ENCODE measurements at regions not wholly inside any gene's neighbourhood (a gene's known extent, or its start where the extent isn't known, plus 50 kb on each side); places are given as distances from the start of the nearest gene placed in this dataset.
"Not testable (repeated sequence)": the region's sequence is repeated elsewhere in the genome, so short reads cannot be mapped to it uniquely, and the experiment has no call there.

DNA sequence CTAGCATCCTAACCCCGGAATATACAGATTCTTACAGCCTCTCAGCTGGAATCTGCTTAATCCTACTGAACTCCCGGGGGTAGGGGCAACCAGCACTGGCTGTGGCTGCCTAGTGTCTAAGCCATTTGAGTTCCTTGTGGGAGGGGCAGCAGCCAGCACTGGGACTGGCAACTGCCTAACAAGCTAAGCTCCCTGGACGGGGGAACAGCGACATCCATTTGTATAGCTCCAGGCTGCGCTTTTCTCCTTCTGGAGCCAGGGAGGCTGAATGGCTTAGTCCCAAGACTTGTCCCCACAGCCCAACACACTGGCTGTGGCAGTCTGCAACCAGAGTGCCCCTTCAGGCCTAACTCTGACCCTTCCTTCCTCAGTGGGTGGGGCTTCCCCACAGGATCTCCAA is 787.2 kb downstream of the METTL4 start:
- 43 to 66% methylated on average over 5 of the region's 5 CpGs for WGBS, 2 experiments
- peaks cover 4% of the 10 kb centered on the region for H3K4me1 ChIP-seq (ENCODE audit: control insufficient read depth, insufficient read depth, low read length)

DNA sequence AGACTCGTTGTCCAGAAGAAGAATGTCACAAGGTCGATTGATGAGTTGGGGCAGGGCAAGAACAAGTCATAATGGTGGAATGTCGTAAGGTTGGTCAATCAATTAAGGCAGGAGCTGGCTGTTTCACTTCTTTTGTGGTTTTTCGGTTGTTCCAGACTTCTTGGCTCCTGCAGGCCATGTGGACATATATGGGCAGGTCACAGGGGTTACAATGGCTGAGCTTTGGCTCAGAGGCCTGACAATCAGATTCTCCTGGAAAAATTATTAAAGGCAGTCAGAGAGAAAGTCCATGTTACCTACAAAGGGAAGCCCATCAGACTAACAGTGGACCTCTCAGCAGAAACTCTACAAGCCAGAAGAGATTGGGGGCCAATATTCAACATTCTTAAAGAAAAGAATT is 785.3 kb downstream of the METTL4 start:
- not testable (repeated sequence) for H3K36me3 ChIP-seq (ENCODE audit: control insufficient read depth, insufficient read depth, low read length); H3K4me1 ChIP-seq (ENCODE audit: control insufficient read depth, insufficient read depth, low read length); H3K9me3 ChIP-seq (ENCODE audit: control insufficient read depth, low read length); H3K27me3 ChIP-seq (ENCODE audit: control insufficient read depth, insufficient read depth, low read length, poor library complexity, severe bottlenecking); H3K4me3 ChIP-seq (ENCODE audit: insufficient read depth, low read depth, low read length); H3K27ac ChIP-seq (ENCODE audit: insufficient read depth, low read depth, low read length, poor library complexity, severe bottlenecking)
- 92 to 93% methylated on average over 4 of the region's 4 CpGs for WGBS, 2 experiments

More for the DNA sequence above, 787.2 kb downstream of the METTL4 start:
- H3K9me3 ChIP-seq (ENCODE audit: control insufficient read depth, low read length): no peaks in the 10 kb centered on the region
- no peaks in the 10 kb centered on the region for H3K36me3 ChIP-seq (ENCODE audit: control insufficient read depth, insufficient read depth, low read length)
- no peaks in the 10 kb centered on the region for H3K27me3 ChIP-seq (ENCODE audit: control insufficient read depth, insufficient read depth, low read length, poor library complexity, severe bottlenecking)
- H3K27ac ChIP-seq (ENCODE audit: insufficient read depth, low read depth, low read length, poor library complexity, severe bottlenecking): no peak overlapping the region
- no peak overlapping the region for H3K4me3 ChIP-seq (ENCODE audit: insufficient read depth, low read depth, low read length)

DNA sequence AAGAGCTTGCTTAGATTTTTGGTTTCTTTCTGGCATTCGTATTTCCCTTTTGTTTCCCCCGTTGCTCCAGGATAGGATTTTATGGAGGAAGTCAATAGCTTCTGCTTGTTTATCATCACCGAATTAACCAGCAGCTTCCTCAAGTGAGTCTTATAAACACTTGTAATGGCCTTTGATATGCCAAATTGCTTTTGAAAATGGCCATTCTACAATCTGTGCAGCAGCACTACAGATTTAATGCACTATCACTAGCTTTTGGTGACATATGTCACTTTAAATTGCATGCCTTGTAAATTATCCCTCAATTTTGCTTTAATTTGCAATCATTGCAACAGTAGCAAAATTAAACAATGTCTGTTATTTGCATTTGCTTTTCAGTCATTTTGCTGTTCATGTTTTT is 774.7 kb downstream of the METTL4 start:
- Histone ChIP-seq H3K4me1 (ENCODE audit: control insufficient read depth, insufficient read depth, low read length) (no peaks in the 10 kb centered on the region), H3K4me3 (ENCODE audit: insufficient read depth, low read depth, low read length) (no peak overlapping the region)
- 92 to 95% methylated on average over 3 of the region's 3 CpGs for WGBS, 2 experiments

DNA sequence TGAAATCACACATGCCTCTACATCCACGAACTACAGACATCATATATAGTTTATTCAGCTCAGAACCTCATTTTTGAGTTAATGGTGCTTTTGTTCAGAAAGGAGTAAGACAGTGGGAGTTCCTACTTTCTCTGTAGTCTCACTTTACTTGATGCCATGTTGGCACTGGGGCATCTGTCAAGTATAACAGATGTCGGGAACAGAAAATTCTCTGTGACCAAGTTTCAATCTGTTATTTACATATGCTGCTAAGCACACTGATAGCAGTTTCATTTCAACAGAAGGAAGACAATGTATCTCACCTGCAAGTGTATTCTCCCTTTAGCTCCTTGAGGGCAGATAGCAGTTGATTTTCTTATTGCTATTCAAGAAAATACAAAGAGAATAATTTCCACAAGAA is 774.1 kb downstream of the METTL4 start:
- WGBS, 2 experiments: 86 to 88% methylated on average over 1 to 2 of the region's 2 CpGs
- Histone ChIP-seq H3K27ac (ENCODE audit: insufficient read depth, low read depth, low read length, poor library complexity, severe bottlenecking) (no peak overlapping the region), H3K4me3 (ENCODE audit: insufficient read depth, low read depth, low read length) (no peak overlapping the region)

More for the DNA sequence above, 774.7 kb downstream of the METTL4 start:
- Histone ChIP-seq H3K36me3 (ENCODE audit: control insufficient read depth, insufficient read depth, low read length) (no peaks in the 10 kb centered on the region), H3K27ac (ENCODE audit: insufficient read depth, low read depth, low read length, poor library complexity, severe bottlenecking) (no peak overlapping the region), H3K27me3 (ENCODE audit: control insufficient read depth, insufficient read depth, low read length, poor library complexity, severe bottlenecking) (no peaks in the 10 kb centered on the region), H3K9me3 (ENCODE audit: control insufficient read depth, low read length) (no peaks in the 10 kb centered on the region)

DNA sequence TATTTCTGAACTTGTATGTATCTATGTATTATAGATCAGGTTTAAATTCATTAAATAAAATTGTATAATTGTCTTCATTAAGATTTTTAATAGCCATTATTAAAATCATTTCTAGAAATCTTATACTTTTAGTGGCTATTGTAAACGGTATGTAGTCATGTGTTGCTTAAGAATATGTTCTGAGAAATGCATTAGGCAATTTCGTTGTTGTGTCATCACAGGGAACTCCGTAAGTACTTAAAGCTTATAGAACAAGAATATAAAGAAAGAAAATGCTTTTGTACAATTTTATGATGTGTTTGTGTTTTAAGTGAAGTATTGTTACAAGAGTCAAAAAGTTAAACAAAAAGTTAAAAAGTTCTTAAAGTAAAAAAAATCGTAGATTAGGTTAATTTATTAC is 765.8 kb downstream of the METTL4 start:
- no peaks in the 10 kb centered on the region for H3K4me1 ChIP-seq (ENCODE audit: control insufficient read depth, insufficient read depth, low read length)
- H3K4me3 ChIP-seq (ENCODE audit: insufficient read depth, low read depth, low read length): no peak overlapping the region
- WGBS, 2 experiments: 92 to 100% methylated on average over 2 to 3 of the region's 4 CpGs
- no peaks in the 10 kb centered on the region for H3K27me3 ChIP-seq (ENCODE audit: control insufficient read depth, insufficient read depth, low read length, poor library complexity, severe bottlenecking)
- no peaks in the 10 kb centered on the region for H3K36me3 ChIP-seq (ENCODE audit: control insufficient read depth, insufficient read depth, low read length)
- no peaks in the 10 kb centered on the region for H3K9me3 ChIP-seq (ENCODE audit: control insufficient read depth, low read length)
- H3K27ac ChIP-seq (ENCODE audit: insufficient read depth, low read depth, low read length, poor library complexity, severe bottlenecking): no peak overlapping the region

More for the DNA sequence above, 774.1 kb downstream of the METTL4 start:
- Histone ChIP-seq H3K4me1 (ENCODE audit: control insufficient read depth, insufficient read depth, low read length) (no peaks in the 10 kb centered on the region), H3K27me3 (ENCODE audit: control insufficient read depth, insufficient read depth, low read length, poor library complexity, severe bottlenecking) (no peaks in the 10 kb centered on the region), H3K9me3 (ENCODE audit: control insufficient read depth, low read length) (no peaks in the 10 kb centered on the region), H3K36me3 (ENCODE audit: control insufficient read depth, insufficient read depth, low read length) (no peaks in the 10 kb centered on the region)

DNA sequence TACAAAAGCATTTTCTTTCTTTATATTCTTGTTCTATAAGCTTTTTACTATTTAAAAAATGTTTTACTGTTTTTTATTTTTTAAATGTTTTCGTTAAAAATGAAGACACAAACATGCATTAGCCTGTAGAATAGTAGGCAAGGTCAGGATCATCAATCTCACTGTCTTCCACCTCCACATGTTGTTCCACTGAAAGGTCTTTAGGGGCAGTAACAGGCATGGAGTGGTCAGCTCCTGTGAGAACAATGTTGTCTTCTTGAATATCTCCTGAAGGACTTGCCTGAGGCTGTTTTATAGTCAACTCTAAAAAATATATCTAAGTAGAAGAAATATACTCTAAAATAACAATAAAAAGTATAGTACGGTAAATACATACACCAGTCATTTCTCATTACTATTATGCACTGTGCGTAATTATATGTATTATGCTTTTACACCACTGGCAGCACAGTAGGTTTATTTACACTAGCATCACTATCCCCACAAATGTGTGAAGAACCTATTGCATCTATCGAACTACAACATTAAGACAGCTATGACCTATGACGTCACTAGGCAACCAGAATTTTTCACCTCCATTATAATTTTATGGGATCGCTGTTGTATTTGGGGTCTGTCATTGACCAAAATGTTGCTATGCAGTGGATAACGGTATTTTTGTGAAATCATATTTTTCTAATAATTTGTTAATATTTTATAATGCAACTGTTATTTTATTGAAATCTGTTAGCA is 764.3 kb downstream of the METTL4 start:
- no peak overlapping the region for H3K27ac ChIP-seq (ENCODE audit: insufficient read depth, low read depth, low read length, poor library complexity, severe bottlenecking)

DNA sequence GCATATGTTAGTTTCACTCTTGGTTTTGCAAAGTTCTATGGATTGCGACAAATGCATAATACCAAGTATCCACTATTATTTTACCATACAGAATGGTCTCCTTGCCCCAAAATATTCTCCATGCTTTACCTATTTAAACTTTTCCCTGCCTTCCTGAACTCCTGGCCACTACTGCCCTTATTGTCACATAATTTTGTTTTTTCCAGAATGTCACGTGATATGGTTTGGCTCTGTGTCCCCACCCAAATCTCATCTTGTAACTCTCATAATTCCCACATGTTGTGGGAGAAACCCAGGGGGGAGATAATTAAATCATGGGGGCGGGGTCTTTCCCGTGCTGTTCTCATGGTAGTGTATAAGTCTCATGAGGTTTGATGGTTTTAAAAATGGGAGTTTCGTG is 760.0 kb downstream of the METTL4 start:
- WGBS, 2 experiments: 88% methylated on average over 5 of the region's 5 CpGs
- H3K27me3 ChIP-seq (ENCODE audit: control insufficient read depth, insufficient read depth, low read length, poor library complexity, severe bottlenecking): no peaks in the 10 kb centered on the region
- H3K4me1 ChIP-seq (ENCODE audit: control insufficient read depth, insufficient read depth, low read length): no peaks in the 10 kb centered on the region
- H3K4me3 ChIP-seq (ENCODE audit: insufficient read depth, low read depth, low read length): no peak overlapping the region
- no peak overlapping the region for H3K27ac ChIP-seq (ENCODE audit: insufficient read depth, low read depth, low read length, poor library complexity, severe bottlenecking)
- H3K36me3 ChIP-seq (ENCODE audit: control insufficient read depth, insufficient read depth, low read length): no peaks in the 10 kb centered on the region
- H3K9me3 ChIP-seq (ENCODE audit: control insufficient read depth, low read length): no peaks in the 10 kb centered on the region

More for the DNA sequence above, 764.3 kb downstream of the METTL4 start:
- Histone ChIP-seq H3K4me3 (ENCODE audit: insufficient read depth, low read depth, low read length) (no peak overlapping the region), H3K4me1 (ENCODE audit: control insufficient read depth, insufficient read depth, low read length) (no peaks in the 10 kb centered on the region), H3K9me3 (ENCODE audit: control insufficient read depth, low read length) (no peaks in the 10 kb centered on the region), H3K36me3 (ENCODE audit: control insufficient read depth, insufficient read depth, low read length) (no peaks in the 10 kb centered on the region), H3K27me3 (ENCODE audit: control insufficient read depth, insufficient read depth, low read length, poor library complexity, severe bottlenecking) (no peaks in the 10 kb centered on the region)
- 80 to 93% methylated on average over 4 to 5 of the region's 7 CpGs for WGBS, 2 experiments

DNA sequence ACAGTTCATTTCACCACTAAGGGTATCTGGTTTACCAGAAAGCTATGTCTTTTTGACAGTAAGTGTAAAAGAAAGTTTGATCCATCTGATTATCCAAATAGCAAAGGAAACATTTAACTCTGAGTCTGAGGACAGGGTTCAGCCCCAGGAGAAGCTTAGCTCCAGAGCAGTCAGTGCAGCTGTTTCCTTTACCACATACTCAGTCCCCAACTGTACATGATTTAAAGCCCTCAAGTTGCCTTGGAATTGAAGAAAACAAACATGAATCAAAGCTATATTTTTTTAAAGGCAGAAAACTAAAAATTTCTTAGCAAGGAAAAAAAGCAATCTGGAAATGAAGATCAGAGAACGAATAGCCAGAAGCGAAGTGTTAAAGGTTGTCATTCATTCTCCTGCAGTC is 746.0 kb downstream of the METTL4 start:
- 90 to 95% methylated on average over 2 of the region's 2 CpGs for WGBS, 2 experiments
- Histone ChIP-seq H3K4me1 (ENCODE audit: control insufficient read depth, insufficient read depth, low read length) (no peaks in the 10 kb centered on the region), H3K27me3 (ENCODE audit: control insufficient read depth, insufficient read depth, low read length, poor library complexity, severe bottlenecking) (no peaks in the 10 kb centered on the region)

DNA sequence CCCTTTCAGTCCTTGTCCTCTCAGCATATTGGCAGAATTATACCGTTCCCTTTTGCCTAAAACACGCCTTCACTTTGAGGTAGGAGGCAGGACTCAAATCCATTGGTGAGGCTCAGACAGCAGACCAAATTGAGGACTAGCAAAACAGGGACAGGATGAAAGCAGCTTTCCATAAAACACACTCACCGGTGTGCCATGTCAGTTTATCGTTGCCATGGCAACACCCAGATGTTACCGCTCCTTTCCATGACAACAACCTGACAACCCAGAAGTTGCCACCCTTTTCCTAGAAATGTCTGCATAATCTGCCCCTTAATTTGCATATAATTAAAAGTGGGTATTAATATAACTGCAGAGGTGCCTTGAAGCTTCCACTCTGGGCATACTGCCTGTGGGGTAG is 730.4 kb downstream of the METTL4 start:
- 90 to 93% methylated on average over 5 of the region's 5 CpGs for WGBS, 2 experiments
- Histone ChIP-seq H3K4me3 (ENCODE audit: insufficient read depth, low read depth, low read length) (no peak overlapping the region), H3K4me1 (ENCODE audit: control insufficient read depth, insufficient read depth, low read length) (no peaks in the 10 kb centered on the region), H3K9me3 (ENCODE audit: control insufficient read depth, low read length) (no peaks in the 10 kb centered on the region), H3K27me3 (ENCODE audit: control insufficient read depth, insufficient read depth, low read length, poor library complexity, severe bottlenecking) (no peaks in the 10 kb centered on the region), H3K36me3 (ENCODE audit: control insufficient read depth, insufficient read depth, low read length) (no peaks in the 10 kb centered on the region), H3K27ac (ENCODE audit: insufficient read depth, low read depth, low read length, poor library complexity, severe bottlenecking) (no peak overlapping the region)

More for the DNA sequence above, 746.0 kb downstream of the METTL4 start:
- no peaks in the 10 kb centered on the region for H3K9me3 ChIP-seq (ENCODE audit: control insufficient read depth, low read length)
- no peaks in the 10 kb centered on the region for H3K36me3 ChIP-seq (ENCODE audit: control insufficient read depth, insufficient read depth, low read length)
- H3K27ac ChIP-seq (ENCODE audit: insufficient read depth, low read depth, low read length, poor library complexity, severe bottlenecking): no peak overlapping the region
- H3K4me3 ChIP-seq (ENCODE audit: insufficient read depth, low read depth, low read length): no peak overlapping the region

DNA sequence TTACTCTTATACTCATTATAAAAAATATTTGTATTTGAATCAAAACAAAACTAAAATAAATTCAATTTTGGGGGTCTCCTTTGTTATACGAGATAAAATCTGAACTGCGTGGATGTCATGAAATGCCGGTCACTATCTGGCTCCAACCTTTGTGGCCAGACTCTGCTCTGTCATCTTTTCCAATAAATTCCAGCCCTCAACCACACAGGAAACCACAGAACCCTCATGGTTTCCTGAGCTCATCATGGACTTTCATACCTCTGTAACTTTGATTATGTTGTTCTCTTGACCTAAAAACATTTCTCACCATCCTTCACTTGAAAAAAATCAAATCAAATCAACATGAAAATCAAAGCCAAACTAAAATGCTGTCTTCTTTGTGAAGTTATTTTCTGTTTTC is 724.7 kb downstream of the METTL4 start:
- H3K27ac ChIP-seq (ENCODE audit: insufficient read depth, low read depth, low read length, poor library complexity, severe bottlenecking): no peak overlapping the region
- H3K4me3 ChIP-seq (ENCODE audit: insufficient read depth, low read depth, low read length): no peak overlapping the region
- no peaks in the 10 kb centered on the region for H3K36me3 ChIP-seq (ENCODE audit: control insufficient read depth, insufficient read depth, low read length)
- WGBS, 2 experiments: 97 to 99% methylated on average over 3 of the region's 3 CpGs
- H3K27me3 ChIP-seq (ENCODE audit: control insufficient read depth, insufficient read depth, low read length, poor library complexity, severe bottlenecking): no peaks in the 10 kb centered on the region
- no peaks in the 10 kb centered on the region for H3K4me1 ChIP-seq (ENCODE audit: control insufficient read depth, insufficient read depth, low read length)
- no peaks in the 10 kb centered on the region for H3K9me3 ChIP-seq (ENCODE audit: control insufficient read depth, low read length)
